Caco-2 (cell line): ENCODE measurements at regions not wholly inside any gene's neighbourhood (a gene's known extent, or its start where the extent isn't known, plus 50 kb on each side); places are given as distances from the start of the nearest gene placed in this dataset.

ENCODE experiments used
- BruUV-seq: library from RNA; stranded (reverse); fragments of 400-500 nt; replicated peaks from 2 replicates; lab custom pipeline; 2021; lab: Mats Ljungman, UMichigan
- CTCF ChIA-PET: fragments of 300-600 bp; sonication (Branson Sonifier 250); formaldehyde crosslinking; loops from one replicate; lab custom pipeline; 2022; ENCODE audit warnings: antibody characterized with exemption; lab: Charles Lee
- POLR2A ChIA-PET: fragments of 300-600 bp; sonication (Branson Sonifier 250); formaldehyde crosslinking; loops from one replicate; lab custom pipeline; 2022; ENCODE audit warnings: antibody characterized with exemption; lab: Charles Lee
- DNase-seq, 2 experiments: peaks; one replicate each; pipeline versions ENCODE4 v3.0.0 to v3.0.0-alpha.2; 2020 to 2022
- H3K27me3 ChIP-seq: replicated peaks from 2 replicates; pipeline ENCODE4 v1.6.0; 2011; ENCODE audit warnings: low read length; ENCODE audit not compliant: control insufficient read depth, insufficient read depth
- H3K36me3 ChIP-seq: 2 replicates; pipeline ENCODE4 v1.5.1; 2011; ENCODE audit warnings: low read length; ENCODE audit not compliant: control insufficient read depth, insufficient read depth
- H3K4me1 ChIP-seq: fragments of 250-450 bp; sonication (Bioruptor Pico); 2 replicates; pipeline ENCODE4 v1.5.1; 2020; ENCODE audit warnings: mild to moderate bottlenecking
- H3K4me3 ChIP-seq: 2 replicates; pipeline ENCODE4 v1.5.1; 2011; ENCODE audit warnings: low read depth, mild to moderate bottlenecking, control low read depth, low read length
- H3K9me3 ChIP-seq: fragments of 250-450 bp; sonication (Bioruptor Pico); 2 replicates; pipeline ENCODE4 v1.5.1; 2020; ENCODE audit warnings: mild to moderate bottlenecking, moderate library complexity
- H3K27ac Mint-ChIP-seq: one replicate; pipeline ENCODE4 v1.8.0; 2022; ENCODE audit warnings: mixed read lengths; ENCODE audit not compliant: unreplicated experiment
- H3K27me3 Mint-ChIP-seq: one replicate; pipeline ENCODE4 v1.8.0; 2022; ENCODE audit warnings: mixed read lengths; ENCODE audit not compliant: insufficient read depth, unreplicated experiment
- H3K36me3 Mint-ChIP-seq: one replicate; pipeline ENCODE4 v1.8.0; 2022; ENCODE audit warnings: mild to moderate bottlenecking, mixed read lengths; ENCODE audit not compliant: insufficient read depth, unreplicated experiment
- H3K4me1 Mint-ChIP-seq: one replicate; pipeline ENCODE4 v1.8.0; 2022; ENCODE audit warnings: low read depth, mixed read lengths; ENCODE audit not compliant: unreplicated experiment
- H3K4me3 Mint-ChIP-seq: one replicate; pipeline ENCODE4 v1.8.0; 2022; ENCODE audit warnings: mild to moderate bottlenecking, moderate library complexity, mixed read lengths; ENCODE audit not compliant: unreplicated experiment
- H3K9me3 Mint-ChIP-seq: one replicate; pipeline ENCODE4 v1.8.0; 2022; ENCODE audit warnings: mixed read lengths; ENCODE audit not compliant: unreplicated experiment
- CTCF ChIP-seq, 2 experiments: fragments of 200-600 bp in 1 of 2; IDR thresholded peaks; 1 replicate in 1 of 2; 2 replicates in 1 of 2; pipeline versions ENCODE4 v1.5.1 to v1.8.0; 2011 to 2022; ENCODE audit warnings: antibody characterized with exemption in 1 of 2, control low read depth in 1 of 2, inconsistent platforms in 1 of 2, low read depth in 1 of 2, low read length in 1 of 2, mild to moderate bottlenecking in 1 of 2, moderate library complexity in 1 of 2; ENCODE audit not compliant: insufficient read depth in 1 of 2, severe bottlenecking in 1 of 2, unreplicated experiment in 1 of 2
- intact Hi-C: fragments of 100-400 bp; cut with micrococcal nuclease; formaldehyde crosslinking; loops from one replicate; pipeline ENCODE4 v1.10.0; 2022; ENCODE audit not compliant: unreplicated experiment

- no peak overlapping the region for H3K27ac Mint-ChIP-seq
- no peaks in the 10 kb centered on the region for H3K36me3 ChIP-seq
- POLR2A ChIA-PET = no interaction called here
- no peak for TF ChIP-seq CTCF (IDR thresholded peaks at IDR 0.05; ENCODE audit: insufficient read depth in 1 of 2, low read depth in 1 of 2, low read length in 1 of 2, severe bottlenecking in 1 of 2, unreplicated experiment in 1 of 2)
- H3K9me3 Mint-ChIP-seq = no peaks in the 10 kb centered on the region
- intact Hi-C loops = no loop called here
- BruUV-seq = no TSS peak
- H3K36me3 Mint-ChIP-seq = no peaks in the 10 kb centered on the region
- no peaks in the 10 kb centered on the region for H3K4me1 Mint-ChIP-seq
- peaks cover under 1% of the 10 kb centered on the region; the same call in 1 of the 2 replicates for H3K9me3 ChIP-seq
- H3K4me3 ChIP-seq = no peak overlapping the region
- DNase-seq = no peak
- H3K27me3 Mint-ChIP-seq = peaks cover 29% of the 10 kb centered on the region
- CTCF ChIA-PET = no interaction called here
- H3K4me3 Mint-ChIP-seq = no peak overlapping the region
- H3K27me3 ChIP-seq = no peaks in the 10 kb centered on the region
- H3K4me1 ChIP-seq = no peaks in the 10 kb centered on the region
Observed at GRCh38 chr12:125303337-125303736, 238.1 kb downstream of the AACS start.

- no peaks in the 10 kb centered on the region for H3K36me3 Mint-ChIP-seq
- no peaks in the 10 kb centered on the region for H3K9me3 Mint-ChIP-seq
- no peak for DNase-seq
- TF ChIP-seq CTCF (IDR thresholded peaks at IDR 0.05; ENCODE audit: insufficient read depth in 1 of 2, low read depth in 1 of 2, low read length in 1 of 2, severe bottlenecking in 1 of 2, unreplicated experiment in 1 of 2) = no peak
- Histone ChIP-seq H3K36me3 (no peaks in the 10 kb centered on the region), H3K4me1 (no peaks in the 10 kb centered on the region), H3K9me3 (peaks cover 6% of the 10 kb centered on the region; the same call in 1 of the 2 replicates), H3K27me3 (no peaks in the 10 kb centered on the region), H3K4me3 (no peak overlapping the region)
- ChIA-PET CTCF (no interaction called here), POLR2A (no interaction called here)
- intact Hi-C loops = no loop called here
- BruUV-seq = no TSS peak
- no peaks in the 10 kb centered on the region for H3K4me1 Mint-ChIP-seq
- H3K27me3 Mint-ChIP-seq = peaks cover 27% of the 10 kb centered on the region
- H3K27ac Mint-ChIP-seq = no peak overlapping the region
- no peak overlapping the region for H3K4me3 Mint-ChIP-seq
Observed at GRCh38 chr12:125304029-125304428, 238.8 kb downstream of the AACS start.

GRCh38 chr12:125305231-125305630 is 240.0 kb downstream of the AACS start:
- Histone ChIP-seq H3K4me3 (no peak overlapping the region), H3K9me3 (peaks cover 6% of the 10 kb centered on the region; the same call in 1 of the 2 replicates), H3K4me1 (no peaks in the 10 kb centered on the region), H3K27me3 (no peaks in the 10 kb centered on the region), H3K36me3 (no peaks in the 10 kb centered on the region)
- Mint-ChIP-seq H3K9me3 (no peaks in the 10 kb centered on the region), H3K27ac (no peak overlapping the region), H3K27me3 (peaks cover 15% of the 10 kb centered on the region), H3K4me3 (no peak overlapping the region), H3K4me1 (no peaks in the 10 kb centered on the region), H3K36me3 (no peaks in the 10 kb centered on the region)
- POLR2A ChIA-PET = no interaction called here
- BruUV-seq = no TSS peak
- intact Hi-C loops = no loop called here
- no peak for DNase-seq
- TF ChIP-seq CTCF (IDR thresholded peaks at IDR 0.05; ENCODE audit: insufficient read depth in 1 of 2, low read depth in 1 of 2, low read length in 1 of 2, severe bottlenecking in 1 of 2, unreplicated experiment in 1 of 2) = no peak
- CTCF ChIA-PET = no interaction called here
